H1 (cell line): ENCODE measurements at regions not wholly inside any gene's neighbourhood (a gene's known extent, or its start where the extent isn't known, plus 50 kb on each side); places are given as distances from the start of the nearest gene placed in this dataset.
A peak's percentile ranks its signal among the peaks of the same experiment; 100 is the strongest.

Experiments
- CTCF ChIA-PET: fragments of 300-600 bp; sonication (Branson Sonifier 250); formaldehyde crosslinking; loops from one replicate; lab custom pipeline; 2021; ENCODE audit not compliant: partially characterized antibody; lab: Charles Lee
- POLR2A ChIA-PET: fragments of 300-600 bp; sonication (Branson Sonifier 250); formaldehyde crosslinking; loops from one replicate; lab custom pipeline; 2021; ENCODE audit warnings: inconsistent platforms; ENCODE audit not compliant: partially characterized antibody; lab: Charles Lee
- DNase-seq, 2 experiments: peaks; one replicate each; pipeline versions ENCODE4 v3.0.0 to v3.0.0-alpha.2; 2010 to 2022; ENCODE audit warnings: low spot score in 2 of 2, low read depth in 1 of 2, mixed read lengths in 1 of 2
- FAIRE-seq: peaks from 2 replicates; lab custom pipeline; 2011; peaks lifted over from hg19 to GRCh38; lab: Jason Lieb, UNC
- H2AFZ ChIP-seq: 2 replicates; pipeline ENCODE4 v1.8.1; 2012; ENCODE audit warnings: low read length, inconsistent platforms
- H2AK5ac ChIP-seq: 2 replicates; pipeline ENCODE4 v1.6.1; 2013; ENCODE audit warnings: low read depth, low read length
- H2BK120ac ChIP-seq: replicated peaks from 2 replicates; pipeline ENCODE3; 2013; ENCODE audit warnings: low read depth, low read length, inconsistent platforms
- H2BK12ac ChIP-seq: 2 replicates; pipeline ENCODE4 v1.6.1; 2013; ENCODE audit warnings: low read depth, low read length
- H2BK15ac ChIP-seq: 2 replicates; pipeline ENCODE4 v1.6.1; 2013; ENCODE audit warnings: low read length
- H2BK20ac ChIP-seq: 2 replicates; pipeline ENCODE4 v1.6.1; 2013; ENCODE audit warnings: low read length
- H2BK5ac ChIP-seq: 2 replicates; pipeline ENCODE4 v1.6.1; 2013; ENCODE audit warnings: low read depth, low read length
- H3K14ac ChIP-seq: 2 replicates; pipeline ENCODE4 v1.6.1; 2013; ENCODE audit warnings: inconsistent platforms; ENCODE audit not compliant: insufficient read length
- H3K18ac ChIP-seq: 2 replicates; pipeline ENCODE4 v1.6.1; 2013; ENCODE audit warnings: low read length; ENCODE audit errors: extremely low read depth
- H3K23ac ChIP-seq: 2 replicates; pipeline ENCODE4 v1.6.1; 2013; ENCODE audit warnings: inconsistent platforms; ENCODE audit not compliant: insufficient read length
- H3K23me2 ChIP-seq: 2 replicates; pipeline ENCODE4 v1.6.1; 2013; ENCODE audit warnings: low read depth, low read length
- H3K27ac ChIP-seq: 2 replicates; pipeline ENCODE4 v1.6.1; 2011; ENCODE audit warnings: low read depth, low read length, inconsistent platforms
- H3K27me3 ChIP-seq, 4 experiments: replicated peaks in 1 of 4; 1 replicate in 1 of 4; 2 replicates in 3 of 4; pipeline versions ENCODE4 v1.6.1 to v1.8.1; 2011 to 2013; ENCODE audit warnings: low read length in 3 of 4, mild to moderate bottlenecking in 3 of 4, inconsistent platforms in 2 of 4, mixed read lengths in 2 of 4, moderate library complexity in 1 of 4; ENCODE audit not compliant: control insufficient read depth in 3 of 4, insufficient read depth in 3 of 4; ENCODE audit errors: extremely low read depth in 1 of 4
- H3K36me3 ChIP-seq, 4 experiments: 2 replicates each; pipeline versions ENCODE4 v1.6.1 to v1.8.1; 2011 to 2013; ENCODE audit warnings: mild to moderate bottlenecking in 4 of 4, low read length in 3 of 4, moderate library complexity in 2 of 4, control low read depth in 1 of 4, inconsistent platforms in 1 of 4; ENCODE audit not compliant: insufficient read depth in 4 of 4, control insufficient read depth in 2 of 4
- H3K4ac ChIP-seq: replicated peaks from 2 replicates; pipeline ENCODE3; 2013; ENCODE audit warnings: low read length, low read depth, mixed read lengths, inconsistent platforms; ENCODE audit not compliant: insufficient read length
- H3K4me1 ChIP-seq, 4 experiments: replicated peaks in 1 of 4; 1 replicate in 1 of 4; 2 replicates in 3 of 4; pipeline versions ENCODE4 v1.6.1 to v1.8.1; 2011 to 2013; ENCODE audit warnings: low read length in 3 of 4, inconsistent platforms in 2 of 4, mixed read lengths in 1 of 4; ENCODE audit not compliant: insufficient read depth in 4 of 4, control insufficient read depth in 3 of 4
- H3K4me2 ChIP-seq, 2 experiments: 2 replicates each; pipeline versions ENCODE4 v1.6.1 to v1.8.1; 2011 to 2013; ENCODE audit warnings: low read depth in 2 of 2, low read length in 2 of 2, control low read depth in 1 of 2, inconsistent platforms in 1 of 2, mild to moderate bottlenecking in 1 of 2; ENCODE audit not compliant: insufficient read depth in 1 of 2
- H3K4me3 ChIP-seq, 4 experiments: fragments of 200-600, 300-600 bp in 1 of 4; sonication (generic), shearing (Covaris generic), sonication (Bioruptor Twin) in 1 of 4; 2 replicates each; pipeline versions ENCODE4 v1.5.1 to v1.8.1; 2011 to 2016; ENCODE audit warnings: low read length in 4 of 4, low read depth in 3 of 4, control low read depth in 2 of 4, inconsistent platforms in 2 of 4, mild to moderate bottlenecking in 2 of 4, mixed read lengths in 1 of 4, moderate library complexity in 1 of 4; ENCODE audit not compliant: insufficient read depth in 2 of 4; ENCODE audit errors: extremely low read depth in 1 of 4
- H3K56ac ChIP-seq: replicated peaks from 2 replicates; pipeline ENCODE3; 2013; ENCODE audit warnings: low read depth, mild to moderate bottlenecking, mixed read lengths, low read length, inconsistent platforms; ENCODE audit not compliant: insufficient read length
- H3K79me1 ChIP-seq: 2 replicates; pipeline ENCODE4 v1.6.1; 2013; ENCODE audit warnings: low read depth, low read length, control low read depth
- H3K79me2 ChIP-seq, 2 experiments: 2 replicates each; pipeline versions ENCODE4 v1.6.1 to v1.8.1; 2012 to 2013; ENCODE audit warnings: low read length in 2 of 2, mild to moderate bottlenecking in 2 of 2, inconsistent platforms in 1 of 2; ENCODE audit not compliant: insufficient read depth in 2 of 2, control insufficient read depth in 1 of 2
- H3K9ac ChIP-seq, 4 experiments: replicated peaks in 1 of 4; 1 replicate in 1 of 4; 2 replicates in 3 of 4; pipeline versions ENCODE4 v1.6.1 to v1.8.1; 2011 to 2013; ENCODE audit warnings: low read depth in 3 of 4, low read length in 3 of 4, control low read depth in 2 of 4, mild to moderate bottlenecking in 2 of 4, moderate library complexity in 2 of 4, inconsistent platforms in 1 of 4; ENCODE audit errors: extremely low read depth in 1 of 4
- H3K9me3 ChIP-seq, 2 experiments: 2 replicates each; pipeline versions ENCODE4 v1.6.1 to v1.8.1; 2012 to 2013; ENCODE audit warnings: mild to moderate bottlenecking in 2 of 2, moderate library complexity in 2 of 2, control low read depth in 1 of 2, inconsistent platforms in 1 of 2, low read depth in 1 of 2, low read length in 1 of 2, mixed read lengths in 1 of 2; ENCODE audit not compliant: insufficient read depth in 2 of 2
- H4K20me1 ChIP-seq, 2 experiments: replicated peaks in 1 of 2; 2 replicates each; pipeline versions ENCODE3 to v1.8.1; 2011 to 2013; ENCODE audit warnings: inconsistent platforms in 2 of 2, low read length in 2 of 2, mild to moderate bottlenecking in 1 of 2; ENCODE audit not compliant: insufficient read depth in 2 of 2, control insufficient read depth in 1 of 2
- H4K5ac ChIP-seq: 2 replicates; pipeline ENCODE4 v1.6.1; 2013; ENCODE audit warnings: low read length, low read depth, mixed read lengths, inconsistent platforms; ENCODE audit not compliant: insufficient read length
- H4K8ac ChIP-seq: 2 replicates; pipeline ENCODE4 v1.8.0; 2013; ENCODE audit warnings: mild to moderate bottlenecking, moderate library complexity, low read length, inconsistent platforms; ENCODE audit not compliant: insufficient read depth; ENCODE audit errors: extremely low read depth
- H4K91ac ChIP-seq: replicated peaks from 2 replicates; pipeline ENCODE3; 2013; ENCODE audit warnings: low read length, mixed read lengths, inconsistent platforms; ENCODE audit not compliant: insufficient read length
- RNF2 ChIP-seq: fragments of 200-900, 300-1000 bp; sonication (generic); IDR thresholded peaks from 2 replicates; pipeline ENCODE4 v1.7.1; 2016; ENCODE audit warnings: borderline replicate concordance, low read depth, mild to moderate bottlenecking, antibody characterized with exemption, low read length; ENCODE audit not compliant: poor library complexity, severe bottlenecking; ENCODE audit errors: missing control alignments
- RXRA ChIP-seq: IDR thresholded peaks from 2 replicates; pipeline ENCODE4 v1.6.1; 2011; ENCODE audit warnings: low read depth, mild to moderate bottlenecking, low read length, moderate library complexity; ENCODE audit not compliant: insufficient read depth
- TAF7 ChIP-seq: optimal IDR thresholded peaks from 2 replicates; pipeline ENCODE3; 2011; ENCODE audit warnings: low read depth, mild to moderate bottlenecking, inconsistent platforms, low read length, moderate library complexity, borderline replicate concordance
- YY1 ChIP-seq: IDR thresholded peaks from 2 replicates; pipeline ENCODE4 v1.6.1; 2011; ENCODE audit warnings: low read depth, mild to moderate bottlenecking, low read length
- WGBS, 2 experiments: shearing (Covaris generic) in 1 of 2; methylation state at CpG; one replicate each; pipeline versions ENCODE4 v1.1.6 to v1.1.7; 2013 to 2015; ENCODE audit warnings: low lambda C conversion rate in 2 of 2, mixed read lengths in 2 of 2, inconsistent platforms in 1 of 2, low coverage in 1 of 2, missing lambda C conversion rate in 1 of 2; ENCODE audit not compliant: insufficient replicate concordance in 2 of 2, insufficient coverage in 1 of 2, insufficient read length in 1 of 2; ENCODE audit errors: extremely low coverage in 1 of 2, missing lambda C conversion rate in 1 of 2; 5-methylcytosine and 5-hydroxymethylcytosine counted together

- Histone ChIP-seq H2BK12ac (peak overlapping the region; percentile 19; the same call in 1 of the 2 replicates), H3K27me3 (no peaks in the 10 kb centered on the region), H3K23ac (no peak overlapping the region), H3K36me3 (no peaks in the 10 kb centered on the region; a peak in 1 of 8 replicates), H3K4ac (no peak overlapping the region), H3K79me2 (no peaks in the 10 kb centered on the region; a peak in 1 of 4 replicates), H4K91ac (no peak overlapping the region), H2BK15ac (no peak overlapping the region), H3K4me3 (no peak overlapping the region), H4K8ac (no peak overlapping the region), H3K56ac (no peak overlapping the region), H4K5ac (no peak overlapping the region), H3K27ac (no peak overlapping the region), H3K79me1 (no peaks in the 10 kb centered on the region), H3K9ac (no peak overlapping the region), H2BK5ac (no peak overlapping the region), H2AK5ac (no peak overlapping the region), H2BK120ac (no peak overlapping the region), H2BK20ac (0 out of 2 replicates have a peak overlapping the region, but pooled peaks have one; percentile 5), H3K9me3 (peaks cover 0 to 3% of the 10 kb centered on the region in 2 experiments; a peak in 2 of 4 replicates), H3K18ac (no peak overlapping the region), H3K4me1 (peaks cover 0 to 8% (median 7%) of the 10 kb centered on the region in 4 experiments; a peak in 4 of 7 replicates), H4K20me1 (no peaks in the 10 kb centered on the region), H3K4me2 (no peak overlapping the region), H3K14ac (no peak overlapping the region), H3K23me2 (peaks cover 5% of the 10 kb centered on the region; the same call in 1 of the 2 replicates), H2AFZ (no peak overlapping the region)
- no peak for DNase-seq
- POLR2A ChIA-PET = no interaction called here
- FAIRE-seq = no peak
- WGBS, 2 experiments = 85% methylated on average over 3 of the region's 3 CpGs; no CpG with 5 or more reads in 1 of the 2 experiments
- CTCF ChIA-PET = no interaction called here
- TF ChIP-seq RNF2 (no peak), RXRA (no peak), YY1 (no peak), TAF7 (no peak)
These were observed 410.7 kb downstream of the OMA1 start for GRCh38 chr1:58135821-58136321.
